Transverse colon (tissue), 4 donors: ENCODE measurements at regions not wholly inside any gene's neighbourhood (a gene's known extent, or its start where the extent isn't known, plus 50 kb on each side); places are given as distances from the start of the nearest gene placed in this dataset.

Source experiments
- DNase-seq: peaks from one replicate; pipeline ENCODE4 v3.0.0-alpha.2; 2019
- H3K27ac ChIP-seq, 4 donors: fragments of 200-600 bp; sonication (generic); 2 replicates each; pipeline ENCODE4 v1.5.1; 2016 to 2018; ENCODE audit warnings: inconsistent platforms in 4 of 4
- H3K27me3 ChIP-seq: fragments of 200-600 bp; sonication (generic); 2 replicates; pipeline ENCODE4 v1.5.1; 2017; ENCODE audit warnings: inconsistent platforms
- H3K36me3 ChIP-seq, 4 donors: fragments of 200-600 bp; sonication (generic); 2 replicates each; pipeline ENCODE4 v1.5.1; 2017 to 2019; ENCODE audit warnings: inconsistent platforms in 4 of 4
- H3K4me1 ChIP-seq, 4 donors: fragments of 200-600 bp; sonication (generic); 2 replicates each; pipeline ENCODE4 v1.5.1; 2017 to 2020; ENCODE audit warnings: inconsistent platforms in 4 of 4
- H3K4me3 ChIP-seq, 4 donors: fragments of 200-600 bp; sonication (generic); 1 replicate in 1 of 4; 2 replicates in 3 of 4; pipeline versions ENCODE4 v1.5.1 to v1.6.1; 2017 to 2019; ENCODE audit warnings: inconsistent platforms in 4 of 4
- H3K9me3 ChIP-seq, 2 donors: fragments of 200-600 bp; sonication (generic); 2 replicates each; pipeline ENCODE4 v1.5.1; 2017 to 2019; ENCODE audit warnings: inconsistent platforms in 2 of 2
- CTCF ChIP-seq, 5 experiments: fragments of 200-600 bp in 3 of 5; fragments of 450-650 bp in 2 of 5; sonication (generic) in 3 of 5; IDR thresholded peaks; 1 replicate in 2 of 5; 2 replicates in 3 of 5; pipeline ENCODE4 v1.5.1; 2016 to 2017; ENCODE audit warnings: antibody characterized with exemption in 5 of 5, inconsistent platforms in 3 of 5, mild to moderate bottlenecking in 2 of 5, moderate library complexity in 1 of 5
- EP300 ChIP-seq: sonication (generic); formaldehyde crosslinking; IDR thresholded peaks from one replicate; pipeline ENCODE4 v1.6.1; 2017; ENCODE audit warnings: antibody characterized with exemption, low read depth
- POLR2A ChIP-seq: fragments of 450-650 bp; IDR thresholded peaks from one replicate; pipeline ENCODE4 v1.6.1; 2016; ENCODE audit warnings: antibody characterized with exemption, mild to moderate bottlenecking, moderate library complexity
- POLR2AphosphoS5 ChIP-seq, 3 donors: sonication (generic); formaldehyde crosslinking; IDR thresholded peaks; one replicate each; pipeline ENCODE4 v1.6.1; 2016; ENCODE audit warnings: antibody characterized with exemption in 3 of 3
- WGBS, 2 donors: methylation state at CpG; one replicate each; pipeline ENCODE4 v1.1.5; 2018; ENCODE audit warnings: low coverage in 1 of 2; 5-methylcytosine and 5-hydroxymethylcytosine counted together
- in situ Hi-C, 4 donors: fragments of 200-750 bp; cut with MboI; loops; one replicate each; pipeline versions ENCODE4 v1.15.0 to v1.15.1; 2017; ENCODE audit warnings: low sequenced_read_pairs in 3 of 4, low pct_ligation_motif_present in 1 of 4, low pct_unique_long_range_greater_than_20kb in 1 of 4
- intact Hi-C: fragments of 100-400 bp; cut with DNase I; formaldehyde crosslinking; loops from one replicate; pipeline ENCODE4 v1.15.1; 2023; ENCODE audit warnings: low total_unique reads

GRCh38 chr3:182568261-182568660, 225.0 kb upstream of the ATP11B start:
- in situ Hi-C loops = no loop called here
- no peak for TF ChIP-seq CTCF (IDR thresholded peaks at IDR 0.05)
- TF ChIP-seq EP300 = no peak
- TF ChIP-seq POLR2A = no peak
- no peak for TF ChIP-seq POLR2AphosphoS5 (IDR thresholded peaks at IDR 0.05)
- 64 to 86% methylated on average over 1 to 3 of the region's 3 CpGs for WGBS, 2 donors

GRCh38 chr3:182568876-182569275, 224.4 kb upstream of the ATP11B start:
- H3K27me3 ChIP-seq = no peaks in the 10 kb centered on the region
- TF ChIP-seq EP300 = no peak
- TF ChIP-seq CTCF (IDR thresholded peaks at IDR 0.05) = no peak
- TF ChIP-seq POLR2A = no peak
- no peak for TF ChIP-seq POLR2AphosphoS5 (IDR thresholded peaks at IDR 0.05)
- H3K9me3 ChIP-seq = peaks cover 0 to 3% of the 10 kb centered on the region in 2 donors
- WGBS, 2 donors = 78 to 82% methylated on average over 3 of the region's 3 CpGs
- DNase-seq = no peak
- no peak overlapping the region for H3K27ac ChIP-seq
- no peaks in the 10 kb centered on the region for H3K4me1 ChIP-seq
- intact Hi-C loops = no loop called here
- in situ Hi-C loops = no loop called here
- no peak overlapping the region for H3K4me3 ChIP-seq
- no peaks in the 10 kb centered on the region for H3K36me3 ChIP-seq

More at GRCh38 chr3:182568261-182568660, 225.0 kb upstream of the ATP11B start:
- H3K4me3 ChIP-seq = no peak overlapping the region
- no peaks in the 10 kb centered on the region for H3K27me3 ChIP-seq
- no peak for DNase-seq
- H3K9me3 ChIP-seq = no peaks in the 10 kb centered on the region
- H3K27ac ChIP-seq = no peak overlapping the region
- H3K36me3 ChIP-seq = no peaks in the 10 kb centered on the region
- intact Hi-C loops = no loop called here
- no peaks in the 10 kb centered on the region for H3K4me1 ChIP-seq

GRCh38 chr3:182570946-182571594, 222.2 kb upstream of the ATP11B start:
- H3K27ac ChIP-seq = no peak overlapping the region
- in situ Hi-C loops = no loop called here
- no peak for DNase-seq
- no peaks in the 10 kb centered on the region for H3K27me3 ChIP-seq
- 73 to 81% methylated on average over 3 of the region's 3 CpGs for WGBS, 2 donors
- peaks cover 6 to 7% of the 10 kb centered on the region in 2 donors for H3K9me3 ChIP-seq
- no peaks in the 10 kb centered on the region for H3K36me3 ChIP-seq
- TF ChIP-seq POLR2A (no peak), POLR2AphosphoS5 (IDR thresholded peaks at IDR 0.05) (no peak), CTCF (IDR thresholded peaks at IDR 0.05) (no peak), EP300 (no peak)
- H3K4me3 ChIP-seq = no peak overlapping the region
- H3K4me1 ChIP-seq = no peaks in the 10 kb centered on the region
- intact Hi-C loops = no loop called here

GRCh38 chr3:182575941-182576340, 217.4 kb upstream of the ATP11B start:
- 67 to 72% methylated on average over 2 of the region's 2 CpGs for WGBS, 2 donors

More at GRCh38 chr3:182575941-182576340, 217.4 kb upstream of the ATP11B start:
- H3K27ac ChIP-seq = no peak overlapping the region
- no peak for DNase-seq
- H3K36me3 ChIP-seq = no peaks in the 10 kb centered on the region
- no peaks in the 10 kb centered on the region for H3K27me3 ChIP-seq
- H3K4me1 ChIP-seq = no peaks in the 10 kb centered on the region
- TF ChIP-seq EP300 (no peak), CTCF (IDR thresholded peaks at IDR 0.05) (no peak), POLR2A (no peak), POLR2AphosphoS5 (IDR thresholded peaks at IDR 0.05) (no peak)
- intact Hi-C loops = no loop called here
- H3K9me3 ChIP-seq = peaks cover 6 to 7% of the 10 kb centered on the region in 2 donors
- H3K4me3 ChIP-seq = no peak overlapping the region
- in situ Hi-C loops = no loop called here
